NCI-H446 treated with DMSO at 0.1 percent for 48 hours (cell line): ENCODE measurements at regions not wholly inside any gene's neighbourhood (a gene's known extent, or its start where the extent isn't known, plus 50 kb on each side); places are given as distances from the start of the nearest gene placed in this dataset.
"Not testable (repeated sequence)": the region's sequence is repeated elsewhere in the genome, so short reads cannot be mapped to it uniquely, and the experiment has no call there.

Experiments used
- DNase-seq: peaks from one replicate; lab custom pipeline; 2025; lab: John Stamatoyannopoulos, UW

DNA sequence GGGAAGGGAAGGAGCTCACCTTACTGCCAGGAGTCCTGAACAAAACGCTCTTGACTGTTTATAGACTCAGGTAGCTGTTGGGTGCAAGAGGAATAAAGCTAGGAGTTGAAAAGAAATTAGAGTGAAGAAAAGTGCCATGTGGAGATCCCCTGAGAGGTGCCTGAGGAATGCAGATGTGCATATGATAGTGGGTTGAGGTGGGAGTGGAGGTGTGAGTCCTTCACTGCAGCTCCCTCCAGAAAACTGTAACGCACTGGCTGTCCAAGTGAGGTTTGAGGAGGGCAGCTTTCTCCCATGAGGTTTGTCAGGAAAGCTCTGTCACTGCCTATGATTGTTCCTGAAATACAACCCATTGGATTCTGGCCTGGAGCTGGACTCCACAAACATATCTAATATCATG lies 904.8 kb upstream of the POT1 start:
- DNase-seq: no peak

- DNase-seq: no peak
Measured at GRCh38 chr7:125833839-125834238, 904.2 kb upstream of the POT1 start.

- no peak for DNase-seq
Measured at GRCh38 chr7:125830743-125831142, 901.1 kb upstream of the POT1 start.

DNA sequence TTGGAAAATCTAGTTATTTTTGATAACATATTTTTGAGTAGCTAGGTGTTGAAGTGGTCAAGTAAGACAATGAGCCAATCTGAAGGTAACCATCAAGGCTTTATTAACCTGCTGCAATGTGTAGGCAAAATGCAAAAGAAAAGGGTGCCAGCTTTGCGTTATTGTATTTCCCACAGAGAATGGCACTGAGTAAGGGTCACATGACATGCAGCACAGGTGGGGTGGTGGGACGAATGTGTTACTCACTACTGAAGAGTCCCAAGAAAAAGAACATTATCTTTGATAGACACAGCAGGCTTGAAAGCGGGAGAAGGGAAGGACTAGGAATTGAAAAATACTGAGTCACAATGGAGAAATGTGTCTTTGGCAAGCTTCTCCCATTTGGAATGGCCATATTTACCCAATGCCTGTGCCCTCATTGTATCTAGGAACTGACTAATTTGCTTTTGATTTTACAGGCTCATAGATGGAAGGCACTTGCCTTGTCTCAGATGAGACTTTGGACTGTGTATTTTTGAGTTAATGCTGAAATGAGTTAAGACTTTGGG lies 898.6 kb upstream of the POT1 start:
- no peak for DNase-seq

GRCh38 chr7:125823538-125823937 lies 893.9 kb upstream of the POT1 start:
- no peak for DNase-seq

GRCh38 chr7:125820495-125820894 lies 890.9 kb upstream of the POT1 start:
- no peak for DNase-seq

DNA sequence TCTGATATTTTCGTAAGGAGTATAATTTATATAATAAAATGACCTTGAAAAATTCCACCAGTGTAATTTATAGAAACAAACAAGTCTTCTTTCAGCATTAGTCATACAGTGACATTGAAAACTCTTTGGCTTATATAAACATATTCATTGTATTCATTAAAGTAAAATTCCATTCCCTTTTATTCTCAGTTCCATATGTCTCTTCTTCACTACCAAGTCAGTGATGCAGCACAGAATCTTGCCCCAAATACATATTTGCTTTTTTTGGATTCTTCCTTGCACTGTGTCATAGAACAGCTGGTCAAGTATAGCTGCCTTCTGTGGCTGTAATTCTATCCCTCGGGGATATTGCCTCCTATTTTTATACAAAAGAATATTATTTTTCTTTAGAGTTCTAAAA lies 884.5 kb upstream of the POT1 start:
- peak; percentile 82 for DNase-seq

DNA sequence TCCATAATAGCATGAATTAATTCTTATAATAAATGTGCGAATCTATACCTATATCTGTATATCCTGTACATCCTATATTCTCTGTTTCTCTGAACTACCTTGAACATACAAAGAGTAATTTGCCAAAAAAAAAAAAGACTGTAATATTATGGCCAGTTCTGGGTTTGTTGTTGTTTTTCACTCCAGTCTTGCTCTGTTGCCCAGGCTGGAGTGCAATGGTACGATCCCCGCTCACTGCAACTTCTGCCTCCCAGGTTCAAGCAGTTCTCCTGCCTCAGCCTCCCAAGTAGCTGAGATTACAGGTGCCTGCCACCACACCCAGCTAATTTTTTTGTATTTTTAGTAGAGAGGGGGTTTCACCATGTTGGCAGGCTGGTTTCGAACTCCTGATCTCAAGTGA lies 876.9 kb upstream of the POT1 start:
- not testable (repeated sequence) for DNase-seq

DNA sequence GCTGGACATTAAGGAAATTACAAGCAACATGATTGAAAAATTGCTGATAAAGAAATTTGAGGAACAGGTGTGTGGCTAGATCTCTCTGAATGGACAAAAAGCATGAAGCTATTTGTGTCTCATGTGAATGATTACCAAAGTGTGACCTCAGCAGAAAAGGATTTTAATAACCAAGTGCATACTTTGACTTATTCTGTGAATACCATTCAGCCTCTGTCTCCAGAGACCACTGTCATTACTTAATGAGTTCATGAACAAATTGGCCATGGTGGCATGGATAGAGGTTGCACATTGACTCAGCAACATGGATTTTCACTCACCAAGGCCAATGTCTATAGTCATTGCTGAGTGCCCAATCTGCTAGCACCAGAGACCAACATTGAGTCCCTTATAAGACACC lies 874.6 kb upstream of the POT1 start:
- no peak for DNase-seq

- DNase-seq: no peak
Measured at GRCh38 chr7:125780153-125780552, 850.5 kb upstream of the POT1 start.

GRCh38 chr7:125775317-125775716 lies 845.7 kb upstream of the POT1 start:
- no peak for DNase-seq

DNA sequence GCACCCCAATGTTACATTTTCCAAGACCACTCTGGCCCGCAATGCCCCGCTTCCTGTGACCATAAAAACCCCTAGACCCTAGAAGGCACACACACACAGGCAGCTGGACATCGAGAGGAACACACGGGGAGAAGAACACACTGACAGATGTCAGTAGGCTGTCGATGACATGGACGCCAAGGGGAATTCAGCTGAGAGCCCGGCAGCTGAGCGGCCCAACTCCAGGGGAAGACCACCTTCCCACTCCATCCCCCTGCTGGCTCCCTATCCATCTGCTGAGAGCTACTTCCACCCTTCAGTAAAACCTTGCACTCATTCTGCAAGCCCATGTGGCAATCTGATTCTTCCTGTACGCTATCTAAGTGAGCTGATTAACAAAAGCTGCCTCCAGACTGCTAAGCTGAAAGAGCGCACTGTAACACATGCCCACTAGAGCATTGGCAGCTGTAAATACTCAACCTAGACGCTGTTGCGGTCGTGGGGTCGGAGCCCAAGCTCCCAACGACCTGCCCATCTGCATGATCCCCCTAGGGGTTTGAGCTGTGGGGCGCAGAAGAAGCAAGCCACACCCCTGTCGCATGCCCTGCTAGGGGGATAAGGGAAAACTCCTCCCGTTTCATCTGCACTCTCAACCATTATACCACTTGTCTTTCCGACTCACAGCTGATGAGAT lies 843.6 kb upstream of the POT1 start:
- DNase-seq: no peak

DNA sequence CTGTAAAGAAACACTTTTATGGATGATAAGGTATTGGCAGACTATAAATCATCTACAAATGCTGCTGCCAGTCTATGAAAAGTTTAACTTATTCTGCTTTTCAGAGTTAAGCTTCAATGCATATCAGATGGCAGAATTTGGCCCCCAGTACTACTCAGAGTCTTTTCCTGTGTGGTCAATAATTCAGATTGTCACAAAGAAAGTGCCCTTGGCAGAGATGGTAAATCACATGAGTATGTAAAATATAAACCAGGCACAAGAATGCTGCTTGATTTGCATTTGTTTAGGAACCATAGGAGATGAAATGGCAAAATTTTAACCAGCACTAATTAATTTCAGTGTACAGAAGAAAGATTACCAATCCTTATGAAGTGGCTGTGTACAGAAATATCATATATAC lies 818.3 kb upstream of the POT1 start:
- DNase-seq: no peak

GRCh38 chr7:125746510-125746909 lies 816.9 kb upstream of the POT1 start:
- no peak for DNase-seq

DNA sequence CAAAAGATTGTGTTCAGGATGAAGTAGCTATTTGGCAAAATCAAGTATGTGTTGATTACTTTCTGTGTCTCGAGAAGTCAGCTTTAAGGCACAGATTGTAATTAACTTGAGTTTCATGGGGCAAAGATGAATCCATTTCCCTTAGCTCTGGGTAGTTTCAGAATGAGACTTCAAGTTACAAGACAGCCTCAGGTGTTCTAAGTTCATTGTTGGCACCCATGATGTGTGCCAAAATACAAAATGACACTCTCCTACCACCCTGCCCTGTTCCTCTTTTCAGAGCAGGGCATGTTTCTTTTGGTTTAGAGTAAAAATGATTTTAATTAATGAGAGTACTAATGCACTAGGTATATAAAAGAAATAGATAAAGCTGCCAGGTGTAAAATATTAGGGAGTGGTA lies 797.6 kb upstream of the POT1 start:
- DNase-seq: no peak

GRCh38 chr7:125695626-125696025 lies 766.0 kb upstream of the POT1 start:
- peak; percentile 75 for DNase-seq

GRCh38 chr7:125683156-125683555 lies 753.5 kb upstream of the POT1 start:
- no peak for DNase-seq

GRCh38 chr7:125681508-125681907 lies 751.9 kb upstream of the POT1 start:
- no peak for DNase-seq

- no peak for DNase-seq
Measured at GRCh38 chr7:125678771-125679170, 749.1 kb upstream of the POT1 start.

GRCh38 chr7:125675640-125676039 lies 746.0 kb upstream of the POT1 start:
- DNase-seq: no peak

GRCh38 chr7:125675169-125675568 lies 745.5 kb upstream of the POT1 start:
- no peak for DNase-seq

DNA sequence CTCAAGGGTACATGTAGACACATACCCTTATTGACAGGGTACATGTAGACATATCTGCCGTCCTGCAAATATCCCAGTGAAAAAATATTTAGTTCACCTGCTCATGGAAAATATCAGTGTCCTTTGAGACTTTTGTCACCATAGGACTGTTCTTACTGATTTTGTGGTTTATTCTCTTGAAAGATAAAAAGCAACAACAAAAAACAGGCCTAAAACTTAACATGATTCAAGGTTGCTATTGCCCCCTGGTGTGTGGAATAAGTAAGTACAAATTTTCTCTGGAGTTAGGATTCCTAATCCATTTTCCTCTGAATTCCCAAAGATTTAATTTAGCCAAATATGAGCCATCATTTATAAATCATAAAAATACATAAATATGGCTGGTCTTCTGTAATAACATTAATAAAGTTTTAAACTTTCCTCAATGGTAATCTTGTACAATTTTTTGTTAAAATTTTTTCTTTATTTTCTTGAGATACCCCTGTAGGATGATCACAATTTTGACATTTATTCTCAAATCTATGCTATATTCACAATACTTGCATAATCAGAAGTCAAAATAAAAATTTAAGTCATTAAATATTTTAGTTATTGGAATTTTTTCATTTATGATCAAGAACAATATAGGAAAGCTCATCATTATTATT lies 741.4 kb upstream of the POT1 start:
- DNase-seq: peak; percentile 10

DNA sequence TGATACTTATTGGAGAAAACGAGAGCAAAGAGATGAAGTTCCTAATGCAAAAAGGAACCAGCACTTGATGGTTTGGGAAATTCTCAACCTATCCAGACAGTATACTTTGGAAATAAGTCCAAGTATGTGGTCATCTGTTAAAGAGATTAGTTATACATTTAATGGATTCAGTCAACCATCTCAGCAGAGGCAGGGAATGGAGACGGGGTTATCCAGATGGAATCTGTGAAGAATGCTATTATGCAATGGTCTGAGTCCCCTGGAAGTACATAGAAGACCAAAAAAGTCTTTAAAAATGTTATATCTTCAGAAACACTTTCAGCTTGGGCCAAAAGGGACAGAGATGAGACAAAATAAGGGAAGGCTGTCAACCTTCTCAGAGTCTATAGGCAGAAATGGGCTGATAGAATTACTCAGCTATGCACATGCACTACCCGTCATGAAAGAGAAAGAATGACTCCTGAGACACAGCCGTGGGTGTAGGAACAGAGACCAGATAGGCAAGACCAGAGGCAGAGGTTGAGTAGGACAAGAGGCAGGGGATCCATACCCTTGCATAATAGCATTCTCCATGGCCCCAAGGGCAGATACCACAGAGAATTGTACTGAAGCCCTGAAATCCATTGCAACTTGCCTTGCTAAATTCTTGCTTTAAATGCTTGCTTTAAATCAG lies 738.8 kb upstream of the POT1 start:
- DNase-seq: no peak
